AG04450 (cell line): ENCODE measurements at regions not wholly inside any gene's neighbourhood (a gene's known extent, or its start where the extent isn't known, plus 50 kb on each side); places are given as distances from the start of the nearest gene placed in this dataset.
A peak's percentile ranks its signal among the peaks of the same experiment; 100 is the strongest.

Experiments
- CTCF ChIA-PET: fragments of 300-600, 350-600 bp; formaldehyde crosslinking; extraction: SDS; loops from one replicate; lab custom pipeline; 2022; ENCODE audit warnings: antibody characterized with exemption, inconsistent platforms; lab: Charles Lee
- POLR2A ChIA-PET: fragments of 350-600 bp; formaldehyde crosslinking; extraction: SDS; loops from one replicate; lab custom pipeline; 2021; ENCODE audit warnings: antibody characterized with exemption, inconsistent platforms; lab: Yijun Ruan, JAX
- DNase-seq: peaks from one replicate; pipeline ENCODE4 v3.0.0-alpha.2; 2011; ENCODE audit warnings: low read depth, low spot score
- H3K27ac ChIP-seq: one replicate; pipeline ENCODE4 v1.5.1; 2012; ENCODE audit warnings: low read depth, low read length, control low read depth
- H3K27me3 ChIP-seq: one replicate; pipeline ENCODE4 v1.6.0; 2012; ENCODE audit warnings: low read length; ENCODE audit not compliant: control insufficient read depth, insufficient read depth
- H3K4me3 ChIP-seq: 2 replicates; pipeline ENCODE4 v1.5.1; 2011; ENCODE audit warnings: mild to moderate bottlenecking, low read depth, low read length, control low read depth
- H3K9me3 ChIP-seq: 2 replicates; pipeline ENCODE4 v1.5.1; 2012; ENCODE audit warnings: low read length; ENCODE audit not compliant: control insufficient read depth, insufficient read depth
- CTCF ChIP-seq: IDR thresholded peaks from 2 replicates; pipeline ENCODE4 v1.5.1; 2011; ENCODE audit warnings: low read depth, low read length, control low read depth, inconsistent platforms

- CTCF ChIA-PET = interaction anchor here (3.7 kb wide), 1 partner anchor 9 kb away, joined by 18 read pairs; no protein-coding TSS in a partner anchor
- H3K9me3 ChIP-seq = no peaks in the 10 kb centered on the region
- no peak overlapping the region for H3K4me3 ChIP-seq
- H3K27ac ChIP-seq = no peak overlapping the region
- POLR2A ChIA-PET = no interaction called here
- H3K27me3 ChIP-seq = no peaks in the 10 kb centered on the region
- DNase-seq = no peak
- no peak for TF ChIP-seq CTCF
Observed at GRCh38 chr5:165448753-165449152, 1943.3 kb downstream of the MAT2B start.

GRCh38 chr5:165457859-165458481, 1952.6 kb downstream of the MAT2B start:
- TF ChIP-seq CTCF = peak; percentile 83
- peak; percentile 13 for DNase-seq
- H3K27ac ChIP-seq = no peak overlapping the region
- H3K27me3 ChIP-seq = no peaks in the 10 kb centered on the region
- ChIA-PET POLR2A (no interaction called here), CTCF (interaction anchor here (0.5 to 1.4 kb wide), 19 partner anchors 9 to 1889 kb away, joined by 3 to 18 read pairs (median 5); no protein-coding TSS in a partner anchor)
- H3K9me3 ChIP-seq = no peaks in the 10 kb centered on the region
- H3K4me3 ChIP-seq = no peak overlapping the region

- ChIA-PET CTCF (interaction anchor here (0.6 to 1.3 kb wide), 2 partner anchors 53 to 122 kb away, joined by 3 read pairs; no protein-coding TSS in a partner anchor), POLR2A (no interaction called here)
- Histone ChIP-seq H3K27ac (no peak overlapping the region), H3K27me3 (no peaks in the 10 kb centered on the region), H3K9me3 (no peaks in the 10 kb centered on the region), H3K4me3 (no peak overlapping the region)
- no peak for TF ChIP-seq CTCF
- no peak for DNase-seq
Observed at GRCh38 chr5:165459232-165459631, 1953.8 kb downstream of the MAT2B start.

- CTCF ChIA-PET = no interaction called here
- no peak for TF ChIP-seq CTCF
- POLR2A ChIA-PET = no interaction called here
- Histone ChIP-seq H3K27me3 (no peaks in the 10 kb centered on the region), H3K4me3 (no peak overlapping the region), H3K9me3 (no peaks in the 10 kb centered on the region), H3K27ac (no peak overlapping the region)
- no peak for DNase-seq
Observed at GRCh38 chr5:165460911-165461310, 1955.5 kb downstream of the MAT2B start.

- CTCF ChIA-PET = no interaction called here
- H3K9me3 ChIP-seq = no peaks in the 10 kb centered on the region
- POLR2A ChIA-PET = no interaction called here
- H3K4me3 ChIP-seq = no peak overlapping the region
- no peaks in the 10 kb centered on the region for H3K27me3 ChIP-seq
- no peak for DNase-seq
- TF ChIP-seq CTCF = no peak
- no peak overlapping the region for H3K27ac ChIP-seq
Observed at GRCh38 chr5:165477546-165477945, 1972.1 kb downstream of the MAT2B start.
